ENCODE measurements at regions not wholly inside any gene's neighbourhood (a gene's known extent, or its start where the extent isn't known, plus 50 kb on each side); places are given as distances from the start of the nearest gene placed in this dataset.

- no peaks in the 10 kb centered on the region; the same call in 1 of the 2 replicates for H3K9me2 ChIP-seq (ENCODE audit: insufficient read depth)
- H3K4me2 ChIP-seq: no peak overlapping the region
- no TSS peak for BruUV-seq (replicated peaks)
- TF ChIP-seq CTCF (conservative IDR thresholded peaks at IDR 0.05) (no peak), EZH2 (IDR thresholded peaks at IDR 0.05; ENCODE audit: low read depth) (no peak)
- H3K27me3 ChIP-seq (ENCODE audit: insufficient read depth, low read depth): no peaks in the 10 kb centered on the region
- no peak overlapping the region for H3K4me3 ChIP-seq
- H3K4me1 ChIP-seq (replicated peaks; ENCODE audit: insufficient read depth): peaks cover 10% of the 10 kb centered on the region
- CTCF ChIA-PET: no interaction called here
- no peak for DNase-seq
- no peaks in the 10 kb centered on the region for H3F3A ChIP-seq (ENCODE audit: insufficient read depth, low read depth)
- intact Hi-C loops (cut with micrococcal nuclease; ENCODE audit: unreplicated experiment): no loop called here
- H3K9me3 ChIP-seq (ENCODE audit: insufficient read depth, low read depth): no peaks in the 10 kb centered on the region
- no peak overlapping the region for H2AFZ ChIP-seq
- no peaks in the 10 kb centered on the region for H4K20me1 ChIP-seq (ENCODE audit: insufficient read depth)
- POLR2A ChIA-PET (ENCODE audit: unreplicated experiment): no interaction called here
- H3K36me3 ChIP-seq (ENCODE audit: low read depth): no peaks in the 10 kb centered on the region
- H3K79me2 ChIP-seq (ENCODE audit: low read depth): no peaks in the 10 kb centered on the region
- H3K27ac ChIP-seq: no peak overlapping the region
Measured at GRCh38 chr5:54728588-54728915, 211.0 kb downstream of the SNX18 start.

DNA sequence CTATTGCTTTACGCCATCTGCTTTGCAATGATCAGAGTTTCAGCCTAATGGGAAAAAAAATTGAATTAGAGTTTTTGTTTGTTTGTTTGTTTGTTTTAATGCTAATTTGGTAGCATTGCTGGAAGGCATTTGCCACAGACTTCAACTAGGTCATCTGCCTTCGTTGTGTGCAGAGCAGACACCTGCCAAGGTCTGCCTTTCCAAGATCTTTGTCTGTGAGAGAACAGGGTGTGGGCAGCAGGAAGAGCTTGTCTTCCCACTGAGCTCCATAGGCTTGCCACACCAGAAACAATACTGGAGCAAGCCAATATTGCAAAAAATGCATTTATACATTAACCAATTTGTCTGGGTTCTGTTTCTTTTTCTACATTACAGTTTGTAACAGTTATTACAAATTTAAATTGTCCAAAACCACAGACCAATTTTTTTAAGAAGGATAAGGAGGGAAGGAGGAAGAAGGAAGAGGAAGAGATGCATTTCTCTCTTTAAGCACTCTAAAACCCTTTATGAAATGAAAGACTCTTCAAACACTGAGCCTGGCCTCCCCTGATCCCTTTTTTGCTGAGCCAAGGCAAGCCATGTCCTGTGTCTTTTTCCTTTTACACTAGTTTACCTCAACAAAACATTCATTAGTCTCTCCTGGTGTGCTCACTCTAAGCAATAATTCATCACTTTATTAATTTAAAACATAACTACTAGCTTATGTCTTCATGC lies 210.5 kb downstream of the SNX18 start:
- Histone ChIP-seq H3K4me3 (no peak overlapping the region), H4K20me1 (ENCODE audit: insufficient read depth) (no peaks in the 10 kb centered on the region), H3K4me2 (no peak overlapping the region), H3F3A (ENCODE audit: insufficient read depth, low read depth) (no peaks in the 10 kb centered on the region), H3K27ac (no peak overlapping the region), H3K9me2 (ENCODE audit: insufficient read depth) (no peaks in the 10 kb centered on the region; the same call in 1 of the 2 replicates), H2AFZ (no peak overlapping the region), H3K79me2 (ENCODE audit: low read depth) (no peaks in the 10 kb centered on the region), H3K27me3 (ENCODE audit: insufficient read depth, low read depth) (no peaks in the 10 kb centered on the region), H3K9me3 (ENCODE audit: insufficient read depth, low read depth) (no peaks in the 10 kb centered on the region), H3K36me3 (ENCODE audit: low read depth) (no peaks in the 10 kb centered on the region), H3K4me1 (replicated peaks; ENCODE audit: insufficient read depth) (peaks cover 10% of the 10 kb centered on the region)
- DNase-seq: no peak
- intact Hi-C loops (cut with micrococcal nuclease; ENCODE audit: unreplicated experiment): no loop called here
- TF ChIP-seq CTCF (conservative IDR thresholded peaks at IDR 0.05) (no peak), EZH2 (IDR thresholded peaks at IDR 0.05; ENCODE audit: low read depth) (no peak)
- ChIA-PET POLR2A (ENCODE audit: unreplicated experiment) (interaction anchor here (0.7 kb wide), 1 partner anchor 57 kb away, joined by 5 read pairs; no protein-coding TSS in a partner anchor), CTCF (interaction anchor here (0.6 kb wide), 1 partner anchor 16 kb away, joined by 4 read pairs; no protein-coding TSS in a partner anchor)
- BruUV-seq (replicated peaks): no TSS peak

GRCh38 chr5:54725391-54726280 lies 208.1 kb downstream of the SNX18 start:
- Histone ChIP-seq H3K4me1 (replicated peaks; ENCODE audit: insufficient read depth) (peaks cover 10% of the 10 kb centered on the region), H3K4me2 (no peak overlapping the region; the same call in 1 of the 2 replicates), H3K9me2 (ENCODE audit: insufficient read depth) (no peaks in the 10 kb centered on the region), H3K27ac (no peak overlapping the region), H3F3A (ENCODE audit: insufficient read depth, low read depth) (no peaks in the 10 kb centered on the region), H3K27me3 (ENCODE audit: insufficient read depth, low read depth) (no peaks in the 10 kb centered on the region), H4K20me1 (ENCODE audit: insufficient read depth) (no peaks in the 10 kb centered on the region), H3K79me2 (ENCODE audit: low read depth) (no peaks in the 10 kb centered on the region), H3K4me3 (no peak overlapping the region), H2AFZ (no peak overlapping the region), H3K9me3 (ENCODE audit: insufficient read depth, low read depth) (no peaks in the 10 kb centered on the region), H3K36me3 (ENCODE audit: low read depth) (no peaks in the 10 kb centered on the region)
- DNase-seq: no peak
- no peak for TF ChIP-seq EZH2 (IDR thresholded peaks at IDR 0.05; ENCODE audit: low read depth)
- no peak for TF ChIP-seq CTCF (conservative IDR thresholded peaks at IDR 0.05)
- intact Hi-C loops (cut with micrococcal nuclease; ENCODE audit: unreplicated experiment): no loop called here
- no TSS peak for BruUV-seq (replicated peaks)
- CTCF ChIA-PET: no interaction called here
- POLR2A ChIA-PET (ENCODE audit: unreplicated experiment): interaction anchor here (0.6 kb wide), 1 partner anchor 22 kb away, joined by 5 read pairs; no protein-coding TSS in a partner anchor

All from PC-9 (cell line).